AG10803 (cell line): ENCODE measurements at regions not wholly inside any gene's neighbourhood (a gene's known extent, or its start where the extent isn't known, plus 50 kb on each side); places are given as distances from the start of the nearest gene placed in this dataset.

Experiments
- DNase-seq: peaks from one replicate; pipeline ENCODE4 v3.0.0; 2010; ENCODE audit warnings: low read depth
- H3K4me3 ChIP-seq: 2 replicates; pipeline ENCODE4 v1.5.1; 2011; ENCODE audit warnings: mild to moderate bottlenecking, low read length, control low read depth
- CTCF ChIP-seq: conservative IDR thresholded peaks from 2 replicates; pipeline ENCODE4 v1.5.1; 2011; ENCODE audit warnings: mild to moderate bottlenecking, low read length, control low read depth, inconsistent platforms

- no peak overlapping the region for H3K4me3 ChIP-seq
- DNase-seq: peak; percentile 24
- no peak for TF ChIP-seq CTCF
These were observed 318.4 kb downstream of the PSAT1 start for GRCh38 chr9:78615372-78615771.

GRCh38 chr9:78618735-78619134, 321.8 kb downstream of the PSAT1 start:
- no peak for TF ChIP-seq CTCF
- no peak overlapping the region for H3K4me3 ChIP-seq
- DNase-seq: no peak

GRCh38 chr9:78620303-78620702, 323.4 kb downstream of the PSAT1 start:
- no peak for TF ChIP-seq CTCF
- no peak for DNase-seq
- no peak overlapping the region for H3K4me3 ChIP-seq

- no peak for TF ChIP-seq CTCF
- H3K4me3 ChIP-seq: no peak overlapping the region
- DNase-seq: peak; percentile 72
These were observed 323.8 kb downstream of the PSAT1 start for GRCh38 chr9:78620764-78621163.

GRCh38 chr9:78622126-78622525, 325.2 kb downstream of the PSAT1 start:
- DNase-seq: peak; percentile 40
- no peak for TF ChIP-seq CTCF
- no peak overlapping the region for H3K4me3 ChIP-seq

GRCh38 chr9:78626971-78627370, 330.0 kb downstream of the PSAT1 start:
- DNase-seq: peak; percentile 31
- H3K4me3 ChIP-seq: no peak overlapping the region
- TF ChIP-seq CTCF: 0 out of 2 replicates have a peak, but pooled peaks have one; percentile 2

- no peak for DNase-seq
- no peak for TF ChIP-seq CTCF
- H3K4me3 ChIP-seq: no peak overlapping the region
These were observed 334.0 kb downstream of the PSAT1 start for GRCh38 chr9:78630966-78631365.
